ENCODE measurements at regions not wholly inside any gene's neighbourhood (a gene's known extent, or its start where the extent isn't known, plus 50 kb on each side); places are given as distances from the start of the nearest gene placed in this dataset.

DNA sequence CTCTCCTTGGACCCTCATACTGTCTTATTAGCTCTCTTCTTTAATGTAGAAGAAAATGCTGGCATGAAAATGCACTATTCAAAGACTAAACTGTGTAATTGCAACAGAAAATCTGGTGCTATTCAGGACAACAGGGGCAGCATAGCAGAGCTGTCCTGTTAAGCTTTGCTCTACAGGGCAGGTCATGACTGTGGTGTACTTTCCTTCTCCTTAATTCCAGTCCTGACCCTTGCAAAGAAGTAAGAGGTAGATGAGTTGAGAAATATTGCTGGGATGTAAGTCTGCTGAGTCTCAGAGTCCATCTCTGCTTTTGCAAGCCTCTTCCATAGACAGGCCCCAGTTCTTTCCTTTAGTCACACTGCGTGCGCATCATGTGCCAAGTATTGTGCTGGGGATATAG, 52.6 kb upstream of the STK38L start (continued):
- TF ChIP-seq, protein P1, sequence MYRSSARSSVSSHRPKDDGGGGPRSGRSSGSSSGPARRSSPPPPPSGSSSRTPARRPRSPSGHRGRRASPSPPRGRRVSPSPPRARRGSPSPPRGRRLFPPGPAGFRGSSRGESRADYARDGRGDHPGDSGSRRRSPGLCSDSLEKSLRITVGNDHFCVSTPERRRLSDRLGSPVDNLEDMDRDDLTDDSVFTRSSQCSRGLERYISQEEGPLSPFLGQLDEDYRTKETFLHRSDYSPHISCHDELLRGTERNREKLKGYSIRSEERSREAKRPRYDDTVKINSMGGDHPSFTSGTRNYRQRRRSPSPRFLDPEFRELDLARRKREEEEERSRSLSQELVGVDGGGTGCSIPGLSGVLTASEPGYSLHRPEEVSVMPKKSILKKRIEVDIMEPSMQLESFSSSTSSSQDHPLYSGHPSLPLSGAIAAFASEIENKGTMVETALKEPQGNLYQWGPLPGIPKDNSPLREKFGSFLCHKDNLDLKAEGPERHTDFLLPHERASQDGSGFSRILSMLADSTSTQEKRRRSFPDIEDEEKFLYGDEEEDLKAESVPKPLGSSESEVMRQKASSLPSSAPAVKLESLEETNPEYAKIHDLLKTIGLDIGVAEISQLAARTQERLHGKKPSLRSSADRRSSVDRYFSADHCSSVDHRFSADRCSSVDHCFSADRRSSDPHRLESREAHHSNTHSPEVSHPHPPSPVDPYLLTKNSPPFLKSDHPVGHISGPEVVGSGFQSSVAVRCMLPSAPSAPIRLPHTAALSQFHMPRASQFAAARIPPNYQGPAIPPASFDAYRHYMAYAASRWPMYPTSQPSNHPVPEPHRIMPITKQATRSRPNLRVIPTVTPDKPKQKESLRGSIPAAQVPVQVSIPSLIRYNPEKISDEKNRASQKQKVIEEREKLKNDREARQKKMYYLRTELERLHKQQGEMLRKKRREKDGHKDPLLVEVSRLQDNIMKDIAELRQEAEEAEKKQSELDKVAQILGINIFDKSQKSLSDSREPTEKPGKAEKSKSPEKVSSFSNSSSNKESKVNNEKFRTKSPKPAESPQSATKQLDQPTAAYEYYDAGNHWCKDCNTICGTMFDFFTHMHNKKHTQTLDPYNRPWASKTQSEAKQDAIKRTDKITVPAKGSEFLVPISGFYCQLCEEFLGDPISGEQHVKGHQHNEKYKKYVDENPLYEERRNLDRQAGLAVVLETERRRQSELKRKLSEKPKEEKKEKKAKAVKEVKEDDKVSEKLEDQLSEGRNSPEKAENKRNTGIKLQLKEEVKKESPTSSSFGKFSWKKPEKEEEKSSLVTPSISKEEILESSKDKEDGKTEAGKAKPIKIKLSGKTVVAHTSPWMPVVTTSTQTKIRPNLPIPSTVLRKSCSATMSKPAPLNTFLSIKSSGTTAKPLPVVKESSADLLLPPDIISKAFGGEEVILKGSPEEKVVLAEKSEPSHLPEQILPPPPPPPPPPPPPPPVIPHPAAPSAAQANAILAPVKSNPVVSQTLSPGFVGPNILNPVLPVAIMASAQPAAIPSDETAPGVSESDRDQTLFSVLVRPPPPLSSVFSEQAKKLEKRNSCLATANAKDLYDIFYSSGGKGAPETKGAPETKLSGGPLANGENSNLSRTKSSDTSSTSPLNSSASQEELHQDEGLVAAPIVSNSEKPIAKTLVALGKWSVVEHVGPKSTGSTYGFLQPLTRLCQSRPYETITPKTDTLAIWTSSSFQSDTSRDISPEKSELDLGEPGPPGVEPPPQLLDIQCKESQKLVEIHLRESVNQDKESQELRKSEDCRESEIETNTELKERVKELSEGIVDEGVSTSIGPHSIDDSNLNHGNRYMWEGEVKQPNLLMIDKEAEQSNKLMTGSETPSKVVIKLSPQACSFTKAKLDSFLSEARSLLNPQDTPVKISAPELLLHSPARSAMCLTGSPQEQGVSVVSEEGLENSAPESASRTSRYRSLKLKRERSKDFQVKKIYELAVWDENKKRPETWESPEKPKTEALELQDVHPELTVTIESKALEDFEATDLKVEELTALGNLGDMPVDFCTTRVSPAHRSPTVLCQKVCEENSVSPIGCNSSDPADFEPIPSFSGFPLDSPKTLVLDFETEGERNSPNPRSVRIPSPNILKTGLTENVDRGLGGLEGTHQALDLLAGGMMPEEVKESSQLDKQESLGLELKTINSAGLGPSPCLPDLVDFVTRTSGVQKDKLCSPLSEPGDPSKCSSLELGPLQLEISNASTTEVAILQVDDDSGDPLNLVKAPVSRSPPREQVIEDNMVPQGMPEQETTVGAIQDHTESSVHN (IDR thresholded peaks at IDR 0.05; ENCODE audit: borderline replicate concordance in 1 of 2, low read depth in 1 of 2), result no peak
- no peak for TF ChIP-seq HDAC6 (IDR thresholded peaks at IDR 0.05; ENCODE audit: low read depth, low read length)
- TF ChIP-seq U2AF2 (optimal IDR thresholded peaks at IDR 0.05; ENCODE audit: low read depth, low read length), result no peak
- TF ChIP-seq NFYB (IDR thresholded peaks at IDR 0.05; ENCODE audit: extremely low read depth, insufficient read length), result no peak
